ENCODE measurements at regions not wholly inside any gene's neighbourhood (a gene's known extent, or its start where the extent isn't known, plus 50 kb on each side); places are given as distances from the start of the nearest gene placed in this dataset.

- FAIRE-seq (no peak), DNase-seq (ENCODE audit: insufficient read length, low spot score) (no peak)
- TF ChIP-seq, protein P1, sequence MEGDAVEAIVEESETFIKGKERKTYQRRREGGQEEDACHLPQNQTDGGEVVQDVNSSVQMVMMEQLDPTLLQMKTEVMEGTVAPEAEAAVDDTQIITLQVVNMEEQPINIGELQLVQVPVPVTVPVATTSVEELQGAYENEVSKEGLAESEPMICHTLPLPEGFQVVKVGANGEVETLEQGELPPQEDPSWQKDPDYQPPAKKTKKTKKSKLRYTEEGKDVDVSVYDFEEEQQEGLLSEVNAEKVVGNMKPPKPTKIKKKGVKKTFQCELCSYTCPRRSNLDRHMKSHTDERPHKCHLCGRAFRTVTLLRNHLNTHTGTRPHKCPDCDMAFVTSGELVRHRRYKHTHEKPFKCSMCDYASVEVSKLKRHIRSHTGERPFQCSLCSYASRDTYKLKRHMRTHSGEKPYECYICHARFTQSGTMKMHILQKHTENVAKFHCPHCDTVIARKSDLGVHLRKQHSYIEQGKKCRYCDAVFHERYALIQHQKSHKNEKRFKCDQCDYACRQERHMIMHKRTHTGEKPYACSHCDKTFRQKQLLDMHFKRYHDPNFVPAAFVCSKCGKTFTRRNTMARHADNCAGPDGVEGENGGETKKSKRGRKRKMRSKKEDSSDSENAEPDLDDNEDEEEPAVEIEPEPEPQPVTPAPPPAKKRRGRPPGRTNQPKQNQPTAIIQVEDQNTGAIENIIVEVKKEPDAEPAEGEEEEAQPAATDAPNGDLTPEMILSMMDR (IDR thresholded peaks at IDR 0.05; ENCODE audit: insufficient read depth, missing control alignments): no peak
Observed at GRCh38 chr4:83779103-83780052, 243.5 kb downstream of the GPAT3 start.

DNA sequence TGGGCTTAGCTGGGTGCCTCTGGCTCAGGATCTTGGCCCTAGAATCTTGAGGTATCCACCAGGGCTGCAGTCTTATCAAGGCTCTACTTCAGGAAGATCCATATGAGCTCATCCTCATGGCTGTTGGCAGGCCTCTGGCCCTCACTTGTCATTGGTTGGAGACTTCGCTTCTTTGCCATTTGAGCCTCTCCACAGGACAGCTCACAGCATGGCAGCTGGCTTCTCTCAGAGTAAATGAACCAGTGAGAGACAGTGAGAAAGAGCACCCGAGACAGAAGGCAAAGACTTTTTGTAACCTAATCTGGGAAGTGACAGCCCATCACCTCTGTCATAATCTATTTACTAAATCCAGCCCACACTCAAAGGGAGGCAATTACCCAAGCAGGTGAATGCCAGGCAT lies 236.8 kb downstream of the GPAT3 start:
- DNase-seq (ENCODE audit: insufficient read length, low spot score): no peak
- no peak for FAIRE-seq
- TF ChIP-seq, protein P1 (IDR thresholded peaks at IDR 0.05; ENCODE audit: insufficient read depth, missing control alignments): no peak

- DNase-seq (ENCODE audit: insufficient read length, low spot score) (peak; percentile 16), FAIRE-seq (no peak)
- TF ChIP-seq, protein P1 (IDR thresholded peaks at IDR 0.05; ENCODE audit: insufficient read depth, missing control alignments): peak; percentile 83
Observed at GRCh38 chr4:83771113-83771705, 235.3 kb downstream of the GPAT3 start.

- FAIRE-seq (no peak), DNase-seq (ENCODE audit: insufficient read length, low spot score) (no peak)
- TF ChIP-seq, protein P1 (IDR thresholded peaks at IDR 0.05; ENCODE audit: insufficient read depth, missing control alignments): no peak
Observed at GRCh38 chr4:83768146-83768545, 232.2 kb downstream of the GPAT3 start.

- DNase-seq (ENCODE audit: insufficient read length, low spot score) (no peak), FAIRE-seq (no peak)
- TF ChIP-seq, protein P1 (IDR thresholded peaks at IDR 0.05; ENCODE audit: insufficient read depth, missing control alignments): no peak
Observed at GRCh38 chr4:83767067-83767466, 231.2 kb downstream of the GPAT3 start.

DNA sequence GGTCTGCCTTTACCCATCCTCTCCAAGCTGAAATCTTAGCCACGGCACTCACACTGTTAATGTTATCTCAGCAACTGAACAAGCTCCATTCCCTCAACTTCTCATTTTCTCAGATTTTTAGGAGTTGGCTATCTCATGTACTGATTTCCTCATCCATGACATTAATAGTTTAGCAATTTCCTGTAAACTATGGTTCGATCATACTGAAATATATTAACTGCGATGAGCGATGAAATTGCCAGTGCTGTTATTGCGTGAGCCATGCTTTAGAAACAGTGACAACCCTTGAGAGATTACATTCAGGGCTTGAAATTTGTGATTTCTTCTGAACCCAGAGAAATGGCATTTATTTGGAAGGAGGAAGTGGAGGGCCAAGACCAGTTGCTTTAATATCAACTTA lies 223.7 kb downstream of the GPAT3 start:
- no peak for FAIRE-seq
- DNase-seq (ENCODE audit: insufficient read length, low spot score): no peak

More for the DNA sequence above, 223.7 kb downstream of the GPAT3 start:
- TF ChIP-seq, protein P1 (IDR thresholded peaks at IDR 0.05; ENCODE audit: insufficient read depth, missing control alignments): no peak
